ENCODE measurements at regions not wholly inside any gene's neighbourhood (a gene's known extent, or its start where the extent isn't known, plus 50 kb on each side); places are given as distances from the start of the nearest gene placed in this dataset.
A peak's percentile ranks its signal among the peaks of the same experiment; 100 is the strongest.

DNA sequence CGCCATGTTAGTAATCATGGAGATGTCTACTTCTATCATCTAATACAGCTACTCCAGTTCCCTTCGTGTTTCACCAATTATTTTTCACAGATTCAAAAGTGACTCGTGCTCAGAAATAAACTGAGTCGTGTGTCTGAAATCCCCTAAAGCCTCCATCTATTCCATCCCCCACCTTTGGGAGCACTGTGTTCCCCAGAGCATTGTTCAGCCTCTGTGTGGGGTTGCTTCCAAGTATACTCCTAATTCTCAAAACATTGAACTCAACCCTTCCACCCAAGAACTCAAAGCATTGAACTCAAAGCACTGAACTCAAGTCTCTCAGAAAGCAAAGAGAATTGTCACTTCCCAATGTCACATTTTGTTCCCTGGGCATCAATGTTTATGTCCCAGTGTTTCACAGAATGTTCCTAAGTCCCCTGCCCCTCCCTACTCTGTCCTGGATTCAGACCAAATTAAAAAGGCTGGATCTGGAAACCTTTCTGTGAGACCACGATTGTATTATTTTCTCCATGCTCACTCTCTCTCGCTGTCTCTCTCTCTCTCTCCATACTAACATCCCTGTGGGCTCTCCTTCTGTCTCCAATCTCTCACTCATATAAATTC, 138.5 kb upstream of the QRFPR start:
- DNase-seq (ENCODE audit: low spot score), result no peak

DNA sequence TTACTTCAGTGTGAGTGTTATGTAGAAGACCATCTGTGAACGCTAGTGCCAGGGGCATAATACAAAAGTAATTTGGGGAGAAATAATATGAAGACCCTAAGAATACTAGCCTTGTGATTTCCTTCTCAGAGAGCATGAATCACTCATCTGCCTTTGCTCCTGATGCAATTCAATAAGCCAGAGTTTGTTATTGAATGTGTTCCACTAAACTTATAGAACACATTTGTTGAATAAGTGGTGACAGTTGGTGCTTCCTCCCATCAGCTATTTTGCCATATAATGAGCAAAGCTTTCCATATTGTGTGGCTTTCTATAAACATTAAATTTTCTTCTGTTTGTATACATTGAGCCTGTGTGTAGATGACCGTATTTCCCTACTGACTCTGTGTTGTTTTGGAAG, 136.4 kb upstream of the QRFPR start:
- no peak for DNase-seq (ENCODE audit: low spot score)

DNA sequence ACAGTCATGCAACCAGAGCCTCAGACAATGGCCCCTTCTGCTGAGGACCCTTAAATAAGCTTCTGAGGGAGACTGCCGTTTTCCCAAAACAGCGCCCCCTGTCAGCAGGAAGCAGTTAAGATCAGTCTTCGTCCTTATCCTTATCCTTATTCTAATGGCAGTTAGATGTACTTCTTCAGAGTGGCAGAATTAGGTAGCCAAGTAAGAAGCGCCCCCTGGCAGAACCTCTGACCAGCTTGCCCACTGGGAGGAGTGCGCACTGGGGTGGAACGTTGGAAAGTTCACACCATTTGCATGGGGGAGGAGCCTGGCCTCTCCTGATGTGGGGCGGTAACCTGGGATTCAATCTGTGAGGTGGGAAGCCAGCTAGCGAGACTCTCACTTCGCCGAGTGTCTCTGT, 133.6 kb upstream of the QRFPR start:
- DNase-seq (ENCODE audit: low spot score), result no peak

GRCh38 chr4:121510341-121510874, 129.6 kb upstream of the QRFPR start:
- no peak for DNase-seq (ENCODE audit: low spot score)

GRCh38 chr4:121485190-121485804, 104.5 kb upstream of the QRFPR start:
- DNase-seq (ENCODE audit: low spot score), result no peak

DNA sequence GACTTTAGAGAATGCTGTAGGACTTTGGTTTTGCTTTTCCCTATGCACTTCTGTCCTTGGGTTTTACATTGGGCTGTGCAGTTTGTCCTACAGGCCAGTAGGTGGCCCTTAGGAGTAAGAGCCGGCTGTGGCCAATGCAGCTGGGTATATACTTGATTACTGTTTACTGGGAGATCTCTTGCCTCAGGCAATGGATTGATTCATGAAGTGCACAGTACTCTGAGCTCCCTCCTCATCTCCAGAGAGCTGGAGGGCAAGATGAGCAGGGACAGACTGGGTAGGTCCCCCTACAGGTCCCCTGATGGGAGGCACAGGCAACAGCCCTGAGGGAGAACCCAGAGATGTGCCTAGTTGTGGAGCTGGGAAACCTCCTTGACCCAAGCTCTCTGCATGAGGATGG, 103.8 kb upstream of the QRFPR start:
- DNase-seq (ENCODE audit: low spot score), result peak; percentile 20

- no peak for DNase-seq (ENCODE audit: low spot score)
Measured at GRCh38 chr4:121479808-121480207, 99.0 kb upstream of the QRFPR start.

DNA sequence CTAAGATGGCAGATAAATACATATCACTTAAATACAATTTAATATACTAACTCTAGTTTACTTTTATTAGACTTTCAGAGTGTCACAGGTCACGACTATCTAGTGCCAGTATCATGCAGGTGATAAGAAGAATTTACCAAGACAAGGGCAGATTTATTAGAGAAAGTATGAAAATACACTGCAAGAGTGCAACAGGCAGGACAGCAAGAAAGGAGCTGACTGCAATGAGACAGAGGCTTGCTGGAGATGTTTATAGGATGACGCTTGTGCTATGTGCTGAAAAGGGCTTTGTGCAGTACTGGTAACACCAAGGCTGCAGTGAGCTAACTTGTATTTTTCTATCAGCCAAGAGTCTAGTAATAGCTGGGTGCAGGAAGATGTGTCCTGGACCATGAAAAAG, 96.7 kb upstream of the QRFPR start:
- no peak for DNase-seq (ENCODE audit: low spot score)

- no peak for DNase-seq (ENCODE audit: low spot score)
Measured at GRCh38 chr4:121477079-121477478, 96.3 kb upstream of the QRFPR start.

DNA sequence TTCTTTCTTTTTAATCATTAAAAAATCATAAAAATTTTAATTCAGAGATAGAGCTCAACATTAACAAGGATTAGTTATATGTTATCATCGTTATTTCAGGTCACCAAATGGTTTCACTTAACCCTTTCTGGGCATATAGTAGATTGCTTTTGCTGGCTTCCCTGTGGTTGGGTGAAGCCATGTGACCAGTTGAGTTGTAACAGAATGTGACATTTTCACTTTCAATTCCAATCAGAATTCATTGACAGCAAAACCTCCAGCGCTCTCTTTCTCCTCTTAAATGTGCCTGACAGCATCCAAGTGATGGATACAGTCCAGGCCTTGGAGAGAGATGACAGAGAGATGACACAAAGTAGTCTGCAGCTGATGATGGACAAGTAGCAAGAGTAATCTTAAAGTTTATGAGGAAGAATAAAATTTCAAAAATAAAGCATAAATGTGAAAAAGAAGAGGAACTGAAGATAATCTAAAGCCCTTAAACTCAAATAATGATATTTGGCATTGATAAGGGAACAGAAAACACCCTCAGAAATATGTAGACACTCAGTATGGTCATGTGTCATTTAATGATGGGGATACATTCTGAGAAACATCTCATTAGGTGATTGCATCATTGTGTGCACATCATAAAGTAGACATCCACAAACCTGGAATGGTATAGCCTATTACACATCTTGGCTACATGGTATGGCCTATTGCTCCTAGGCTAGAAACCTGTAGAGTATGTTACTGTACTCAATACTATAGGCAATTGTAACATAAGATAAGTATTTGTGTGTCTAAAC, 92.3 kb upstream of the QRFPR start:
- DNase-seq (ENCODE audit: low spot score), result no peak

DNA sequence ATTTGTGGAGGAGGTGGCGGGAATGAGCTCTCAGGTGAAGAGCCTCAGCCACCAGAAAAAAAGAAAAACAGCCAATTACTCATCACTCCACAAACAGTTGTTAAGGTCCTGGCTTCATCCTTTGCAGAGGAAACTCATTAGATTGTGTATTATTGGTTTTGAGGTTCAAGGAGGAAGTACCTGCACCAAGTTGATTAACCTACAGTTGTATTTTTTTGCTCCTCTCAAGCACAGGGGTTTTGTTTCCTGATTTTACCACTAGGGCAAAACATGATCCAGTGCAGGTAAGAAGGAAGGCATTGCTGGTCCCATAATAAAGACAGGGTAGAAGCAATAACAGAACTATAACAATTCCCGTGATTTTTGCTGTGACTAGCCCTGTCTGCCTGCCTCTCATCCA, 84.0 kb upstream of the QRFPR start:
- no peak for DNase-seq (ENCODE audit: low spot score)

- peak; percentile 50 for DNase-seq (ENCODE audit: low spot score)
Measured at GRCh38 chr4:121462660-121463261, 81.9 kb upstream of the QRFPR start.

DNA sequence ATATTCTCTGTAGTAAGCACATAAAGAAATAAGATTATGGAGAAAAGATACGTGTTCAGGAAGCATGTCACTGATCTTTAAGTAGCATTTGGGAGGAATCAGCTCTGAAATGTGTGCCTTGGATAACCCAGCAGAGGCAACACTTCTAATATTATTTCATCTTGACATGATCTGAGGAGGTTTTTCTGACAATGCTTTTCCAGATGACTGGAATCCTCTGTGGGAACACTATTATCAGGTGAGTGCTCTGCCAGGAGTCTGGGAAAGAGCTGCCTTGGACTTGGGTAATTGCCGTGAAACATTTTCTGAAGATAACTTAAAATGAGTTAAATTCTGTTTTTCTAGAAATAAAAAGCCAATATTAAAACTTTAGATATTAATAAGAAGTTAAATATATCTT, 78.2 kb upstream of the QRFPR start:
- no peak for DNase-seq (ENCODE audit: low spot score)

GRCh38 chr4:121457278-121457875, 76.6 kb upstream of the QRFPR start:
- no peak for DNase-seq (ENCODE audit: low spot score)

DNA sequence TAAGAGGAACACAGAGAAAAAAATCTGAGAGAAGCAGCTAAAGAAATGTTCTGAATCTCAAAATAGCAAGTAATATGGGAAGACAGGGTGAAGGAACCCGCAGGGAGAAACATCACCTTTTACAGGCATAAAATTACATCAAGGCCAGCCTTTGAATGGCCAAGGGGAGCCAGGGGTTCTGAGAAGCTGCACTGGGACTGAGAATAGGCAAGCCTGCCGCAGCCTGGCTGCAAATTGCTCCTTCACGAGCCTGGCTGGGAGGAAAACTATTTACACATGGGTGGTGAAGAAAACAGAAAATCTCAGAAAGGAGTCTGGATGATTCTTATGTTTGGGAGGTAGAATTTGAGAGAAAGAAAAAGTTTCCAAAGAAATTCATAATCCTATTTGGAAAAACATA, 74.5 kb upstream of the QRFPR start:
- no peak for DNase-seq (ENCODE audit: low spot score)

DNA sequence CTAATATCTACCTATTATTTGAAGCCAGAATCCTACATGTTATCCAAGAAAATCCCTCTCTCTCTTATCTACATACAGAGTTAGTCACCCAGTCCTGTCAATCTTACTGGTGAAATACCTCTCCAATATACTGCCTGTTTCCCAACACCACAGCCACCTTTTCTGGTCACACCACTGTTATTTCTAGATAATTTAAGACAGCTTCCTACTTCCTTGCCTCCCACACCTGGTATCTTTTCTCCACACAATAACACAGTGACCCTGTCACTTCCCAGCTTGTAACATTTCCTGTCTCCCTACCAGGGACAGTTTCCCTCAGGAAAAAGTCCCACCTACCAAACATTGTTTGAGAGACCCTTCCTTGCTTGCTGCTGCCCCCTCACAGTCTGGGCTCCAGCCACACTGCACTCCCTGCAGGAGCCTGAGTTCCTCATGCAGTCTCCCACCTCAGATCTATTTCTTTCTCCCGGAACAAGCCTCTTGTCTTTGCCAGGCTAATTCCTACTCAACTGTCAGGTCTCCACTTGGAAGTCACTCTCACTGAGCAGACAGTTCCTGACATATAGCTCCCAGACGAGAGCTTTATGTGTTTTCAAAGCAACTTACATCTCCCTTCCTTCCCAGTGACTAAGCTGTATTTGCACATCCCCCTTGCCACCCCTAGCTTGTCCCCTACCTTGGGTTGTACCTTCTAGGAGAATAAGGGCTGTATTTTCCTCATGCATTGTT, 73.6 kb upstream of the QRFPR start:
- no peak for DNase-seq (ENCODE audit: low spot score)

DNA sequence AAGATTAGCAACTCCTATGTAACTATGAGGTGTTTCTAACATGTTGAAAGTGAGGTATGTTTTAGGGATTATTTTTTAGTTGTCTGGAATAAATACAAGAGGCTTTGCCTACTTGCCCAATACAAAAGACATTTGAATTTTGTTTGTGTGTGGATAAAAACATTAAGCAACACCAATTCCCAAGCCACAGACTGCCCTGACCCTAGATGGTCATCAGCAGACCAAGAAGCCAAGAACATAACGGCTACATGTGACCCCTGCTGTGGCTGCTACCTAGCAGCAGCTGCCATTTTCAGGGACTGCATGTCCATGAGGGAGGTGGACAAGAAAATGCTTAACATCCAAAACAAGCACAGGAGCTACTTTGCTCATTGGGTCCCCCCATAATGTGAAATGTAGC, 70.5 kb upstream of the QRFPR start:
- DNase-seq (ENCODE audit: low spot score), result no peak

DNA sequence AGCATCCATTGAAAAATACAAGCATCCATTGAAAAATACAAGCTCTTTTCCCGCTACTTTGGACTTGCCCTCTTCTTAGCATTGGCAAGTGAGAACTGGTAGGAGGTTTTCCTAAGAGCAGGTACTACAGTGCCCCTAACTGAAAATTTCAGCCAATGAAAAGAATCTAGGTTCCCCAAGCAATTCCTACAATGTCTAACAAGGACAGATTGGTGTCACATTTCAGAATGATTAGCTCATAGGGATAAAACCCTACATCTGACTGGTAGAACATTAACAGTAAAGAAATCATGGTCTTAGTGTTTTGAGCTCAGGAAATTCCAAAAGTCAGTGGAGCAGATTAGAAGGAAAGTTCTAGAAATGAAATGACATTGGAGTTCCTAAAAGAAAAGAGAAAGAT, 68.6 kb upstream of the QRFPR start:
- DNase-seq (ENCODE audit: low spot score), result no peak

DNA sequence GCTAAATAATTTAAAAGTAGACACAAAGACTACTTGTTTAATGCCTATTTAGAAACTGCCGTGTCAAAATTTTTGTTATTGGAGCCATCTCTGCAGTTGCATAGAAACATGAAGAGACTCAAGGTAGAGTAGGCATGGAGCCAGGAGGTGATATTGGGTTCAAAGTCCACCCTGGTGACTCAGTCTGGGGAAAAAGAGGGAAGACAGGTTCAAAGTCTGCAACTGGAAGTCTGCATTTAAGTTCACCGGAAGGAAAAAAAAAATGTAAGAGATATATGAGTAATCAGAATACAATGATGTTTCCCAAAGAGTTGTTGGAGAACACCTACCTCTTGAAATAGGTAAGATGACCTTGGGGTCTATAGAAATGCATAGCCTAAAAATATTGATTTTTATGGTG, 67.4 kb upstream of the QRFPR start:
- DNase-seq (ENCODE audit: low spot score), result no peak

DNA sequence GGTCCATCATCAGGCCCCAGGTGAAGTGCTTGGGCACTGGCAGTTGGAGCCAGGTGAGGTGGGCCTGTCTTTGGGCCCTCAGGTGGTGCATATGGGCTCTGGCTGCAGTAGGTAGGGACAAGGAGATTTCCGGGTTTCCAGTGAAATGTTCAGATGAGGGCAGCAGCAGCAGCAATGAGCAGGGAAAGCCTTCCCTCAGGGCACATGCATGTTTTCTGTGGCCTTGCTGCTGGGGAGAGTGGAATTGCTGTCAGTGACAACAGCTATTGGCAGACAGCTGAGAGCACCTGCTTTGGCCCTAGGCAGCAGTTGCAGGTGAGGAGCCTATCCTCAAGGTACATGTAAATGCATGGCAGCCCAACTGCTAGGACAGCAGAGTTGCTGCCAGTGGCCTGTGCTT, 58.9 kb upstream of the QRFPR start:
- no peak for DNase-seq (ENCODE audit: low spot score)

All from CD4-positive, alpha-beta T cell treated with Interleukin-2 at 100 ng/mL for 4 hours (primary cell).